HepG2 (cell line): ENCODE measurements at regions not wholly inside any gene's neighbourhood (a gene's known extent, or its start where the extent isn't known, plus 50 kb on each side); places are given as distances from the start of the nearest gene placed in this dataset.

Experiments used
- ATAC-seq: fragments of 200-7000 bp; cut with Tn5 transposase; 3 replicates; pipeline ENCODE4 v1.9.1; 2020; ENCODE audit warnings: mild to moderate bottlenecking, moderate library complexity
- BruUV-seq: library from RNA; stranded (reverse); fragments of 400-500 nt; replicated peaks from 2 replicates; lab custom pipeline; 2021; lab: Mats Ljungman, UMichigan
- CTCF ChIA-PET: fragments of 300-600 bp; formaldehyde crosslinking; extraction: SDS; loops from one replicate; lab custom pipeline; 2021; ENCODE audit warnings: low total read pairs, inconsistent platforms, low intra/inter-chr PET ratio; lab: Yijun Ruan, JAX
- POLR2A ChIA-PET: fragments of 350-600 bp; sonication (Branson Sonifier 250); formaldehyde crosslinking; loops from one replicate; lab custom pipeline; 2020; ENCODE audit warnings: antibody characterized with exemption, inconsistent platforms; lab: Yijun Ruan, JAX
- DNase-seq: peaks from one replicate; pipeline ENCODE4 v3.0.0-alpha.2; 2015; ENCODE audit warnings: low spot score
- FAIRE-seq: peaks from 3 replicates; lab custom pipeline; 2011; peaks lifted over from hg19 to GRCh38; lab: Jason Lieb, UNC
- H2AFZ ChIP-seq: one replicate; pipeline ENCODE4 v1.6.1; 2011; ENCODE audit warnings: low read length, inconsistent platforms
- H3K27ac ChIP-seq: fragments of 300-600 bp; 3 replicates; pipeline ENCODE4 v1.8.0; 2011; ENCODE audit warnings: mixed run types, mild to moderate bottlenecking, mixed read lengths, low read length, inconsistent platforms; ENCODE audit not compliant: insufficient read depth; ENCODE audit errors: extremely low read length
- H3K27me3 ChIP-seq, 2 experiments: fragments of 200-600 bp in 1 of 2; 2 replicates in 1 of 2; 3 replicates in 1 of 2; pipeline versions ENCODE4 v1.6.0 to v1.8.0; 2011; ENCODE audit warnings: low read length in 2 of 2, mild to moderate bottlenecking in 2 of 2, moderate library complexity in 2 of 2, inconsistent platforms in 1 of 2; ENCODE audit not compliant: insufficient read depth in 2 of 2, control insufficient read depth in 1 of 2
- H3K36me3 ChIP-seq, 2 experiments: fragments of 200-600 bp in 1 of 2; replicated peaks in 1 of 2; 2 replicates in 1 of 2; 3 replicates in 1 of 2; pipeline versions ENCODE4 v1.5.1 to v1.8.0; 2011; ENCODE audit warnings: low read length in 2 of 2, inconsistent platforms in 1 of 2; ENCODE audit not compliant: insufficient read depth in 2 of 2, control insufficient read depth in 1 of 2
- H3K4me1 ChIP-seq: 2 replicates; pipeline ENCODE4 v1.5.1; 2012; ENCODE audit warnings: low read length, inconsistent platforms; ENCODE audit not compliant: insufficient read depth
- H3K4me2 ChIP-seq: 2 replicates; pipeline ENCODE4 v1.6.0; 2011; ENCODE audit warnings: low read depth, low read length, inconsistent platforms
- H3K4me3 ChIP-seq, 3 experiments: fragments of 200-600 bp in 1 of 3; sonication (generic), shearing (Covaris generic) in 1 of 3; replicated peaks in 1 of 3; 2 replicates each; pipeline ENCODE4 v1.5.1; 2011 to 2016; ENCODE audit warnings: low read length in 3 of 3, inconsistent platforms in 2 of 3, low read depth in 2 of 3, mild to moderate bottlenecking in 2 of 3, control low read depth in 1 of 3, mixed read lengths in 1 of 3; ENCODE audit not compliant: insufficient read depth in 1 of 3
- H3K79me2 ChIP-seq: one replicate; pipeline ENCODE4 v1.6.1; 2011; ENCODE audit warnings: low read length, inconsistent platforms; ENCODE audit not compliant: insufficient read depth
- H3K9ac ChIP-seq: 2 replicates; pipeline ENCODE4 v1.6.0; 2011; ENCODE audit warnings: mild to moderate bottlenecking, low read depth, low read length, inconsistent platforms; ENCODE audit not compliant: insufficient read depth
- H3K9me3 ChIP-seq: 2 replicates; pipeline ENCODE4 v1.5.1; 2012; ENCODE audit warnings: mild to moderate bottlenecking, low read length
- H4K20me1 ChIP-seq: 2 replicates; pipeline ENCODE4 v1.6.0; 2011; ENCODE audit warnings: inconsistent platforms, mild to moderate bottlenecking, low read length, moderate library complexity; ENCODE audit not compliant: insufficient read depth
- BORCS8-MEF2B ChIP-seq: sonication (generic); formaldehyde crosslinking; IDR thresholded peaks from 2 replicates; pipeline ENCODE4 v1.8.0; 2022; ENCODE audit warnings: mild to moderate bottlenecking, missing genetic modification reagents
- CREM ChIP-seq, 2 experiments: sonication (generic) in 1 of 2; formaldehyde crosslinking in 1 of 2; IDR thresholded peaks; 2 replicates each; pipeline versions ENCODE4 v1.4.0 to v1.6.1; 2016 to 2020; ENCODE audit warnings: antibody characterized with exemption in 1 of 2, mild to moderate bottlenecking in 1 of 2, missing genetic modification reagents in 1 of 2
- EEA1 ChIP-seq: sonication (generic); formaldehyde crosslinking; IDR thresholded peaks from 2 replicates; pipeline ENCODE4 v1.5.1; 2020; ENCODE audit warnings: mild to moderate bottlenecking, missing genetic modification reagents, borderline replicate concordance
- HMG20A ChIP-seq: IDR thresholded peaks from 2 replicates; pipeline ENCODE4 v1.6.1; 2016; ENCODE audit warnings: borderline replicate concordance
- NAIF1 ChIP-seq: sonication (generic); formaldehyde crosslinking; IDR thresholded peaks from 2 replicates; pipeline ENCODE4 v1.5.0; 2020; ENCODE audit warnings: mild to moderate bottlenecking, missing genetic modification reagents, borderline replicate concordance
- NCOA1 ChIP-seq: sonication (generic); formaldehyde crosslinking; IDR thresholded peaks from 2 replicates; pipeline ENCODE4 v1.9.0; 2021; ENCODE audit warnings: missing genetic modification reagents
- NFIB ChIP-seq: sonication (generic); formaldehyde crosslinking; IDR thresholded peaks from 2 replicates; pipeline ENCODE4 v1.9.0; 2021; ENCODE audit warnings: missing genetic modification reagents, mild to moderate bottlenecking, borderline replicate concordance
- PRMT3 ChIP-seq: sonication (generic); formaldehyde crosslinking; IDR thresholded peaks from 2 replicates; pipeline ENCODE4 v1.8.1; 2022; ENCODE audit warnings: low read depth, mild to moderate bottlenecking, moderate library complexity, missing genetic modification reagents, borderline replicate concordance
- TEAD3 ChIP-seq: optimal IDR thresholded peaks from 2 replicates; pipeline ENCODE3; 2016; ENCODE audit warnings: borderline replicate concordance
- ZBTB1 ChIP-seq: sonication (generic); formaldehyde crosslinking; IDR thresholded peaks from 2 replicates; pipeline ENCODE4 v1.4.0; 2020; ENCODE audit warnings: missing genetic modification reagents, borderline replicate concordance
- ZBTB4 ChIP-seq: sonication (generic); formaldehyde crosslinking; IDR thresholded peaks from 2 replicates; pipeline ENCODE4 v1.4.0; 2020; ENCODE audit warnings: missing genetic modification reagents, mild to moderate bottlenecking, borderline replicate concordance
- ZNF331 ChIP-seq: sonication (generic); formaldehyde crosslinking; IDR thresholded peaks from 2 replicates; pipeline ENCODE4 v1.4.0; 2020; ENCODE audit warnings: missing genetic modification reagents
- ZNF557 ChIP-seq: sonication (generic); formaldehyde crosslinking; IDR thresholded peaks from 2 replicates; pipeline ENCODE4 v1.4.0; 2020; ENCODE audit warnings: missing genetic modification reagents
- ZNF576 ChIP-seq: sonication (generic); formaldehyde crosslinking; IDR thresholded peaks from 2 replicates; pipeline ENCODE4 v1.4.0; 2020; ENCODE audit warnings: mild to moderate bottlenecking, missing genetic modification reagents
- ZNF772 ChIP-seq: sonication (generic); formaldehyde crosslinking; IDR thresholded peaks from 2 replicates; pipeline ENCODE4 v1.5.0; 2020; ENCODE audit warnings: mild to moderate bottlenecking, missing genetic modification reagents
- ZNF850 ChIP-seq: sonication (generic); formaldehyde crosslinking; conservative IDR thresholded peaks from 2 replicates; pipeline ENCODE4 v1.9.0; 2021; ENCODE audit warnings: mild to moderate bottlenecking, missing genetic modification reagents
- whole genome bisulfite sequencing: methylation state at CpG from one replicate; pipeline ENCODE4 v1.1.6; 2017; ENCODE audit warnings: low lambda C conversion rate; 5-methylcytosine and 5-hydroxymethylcytosine counted together
- in situ Hi-C: cut with HindIII; loops from 2 replicates; pipeline ENCODE4 v1.10.0; 2017; ENCODE audit warnings: low pct_unique_long_range_greater_than_20kb; ENCODE audit not compliant: extremely low pct_ligation_motif_present
- intact Hi-C: fragments of 100-400 bp; cut with micrococcal nuclease; formaldehyde crosslinking; loops from one replicate; pipeline ENCODE4 v1.10.0; 2022; ENCODE audit not compliant: unreplicated experiment

- TF ChIP-seq EEA1 (CRISPR knock-in tag) (no peak), PRMT3 (no peak), TEAD3 (CRISPR knock-in tag) (no peak), BORCS8-MEF2B (CRISPR knock-in tag) (no peak)
Observed at GRCh38 chr3:70780790-70781189, 468.4 kb upstream of the MDFIC2 start (continued).

DNA sequence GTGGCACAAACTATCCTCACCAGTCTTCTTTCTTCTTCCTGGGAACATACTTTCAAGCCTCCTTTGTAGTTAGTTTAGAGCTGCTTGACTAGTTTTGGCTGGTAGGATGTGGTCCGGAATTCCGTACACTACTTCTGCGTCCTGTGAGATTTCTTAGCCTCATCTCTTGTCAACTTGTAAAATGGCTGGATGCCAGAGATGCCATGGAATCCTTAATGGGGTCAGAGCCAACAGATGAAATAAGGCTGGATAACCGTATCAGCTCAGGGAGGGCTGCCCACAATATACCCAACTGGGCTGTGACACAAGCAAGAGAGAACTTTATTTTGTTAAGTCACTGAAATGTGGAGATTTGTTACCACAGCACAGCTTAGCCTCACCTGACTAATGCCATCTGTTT lies 466.9 kb upstream of the MDFIC2 start:
- Histone ChIP-seq H3K27me3 (no peaks in the 10 kb centered on the region), H3K9me3 (no peaks in the 10 kb centered on the region), H2AFZ (no peak overlapping the region), H3K9ac (no peak overlapping the region), H3K4me1 (no peaks in the 10 kb centered on the region), H4K20me1 (no peaks in the 10 kb centered on the region), H3K4me2 (no peak overlapping the region), H3K36me3 (no peaks in the 10 kb centered on the region), H3K79me2 (no peaks in the 10 kb centered on the region), H3K27ac (no peak overlapping the region), H3K4me3 (no peak overlapping the region)
- TF ChIP-seq ZNF576 (CRISPR knock-in tag) (no peak), ZNF850 (CRISPR knock-in tag) (no peak), ZNF331 (CRISPR knock-in tag) (no peak), NAIF1 (CRISPR knock-in tag) (no peak), CREM (IDR thresholded peaks at IDR 0.05) (no peak), CREM (CRISPR knock-in tag; IDR thresholded peaks at IDR 0.05) (no peak), NFIB (CRISPR knock-in tag) (no peak), ZNF772 (CRISPR knock-in tag) (no peak), ZBTB4 (no peak), ZNF557 (CRISPR knock-in tag) (no peak), NCOA1 (CRISPR knock-in tag) (no peak), HMG20A (CRISPR knock-in tag) (no peak), ZBTB1 (CRISPR knock-in tag) (no peak)
- POLR2A ChIA-PET: no interaction called here
- WGBS: 53% methylated on average over 4 of the region's 4 CpGs
- DNase-seq (no peak), ATAC-seq (no peak), FAIRE-seq (no peak)
- in situ Hi-C loops: no loop called here
- BruUV-seq: no TSS peak
- intact Hi-C loops: no loop called here
- CTCF ChIA-PET: no interaction called here
